ENCODE measurements at regions not wholly inside any gene's neighbourhood (a gene's known extent, or its start where the extent isn't known, plus 50 kb on each side); places are given as distances from the start of the nearest gene placed in this dataset.
"Not testable (repeated sequence)": the region's sequence is repeated elsewhere in the genome, so short reads cannot be mapped to it uniquely, and the experiment has no call there.

DNA sequence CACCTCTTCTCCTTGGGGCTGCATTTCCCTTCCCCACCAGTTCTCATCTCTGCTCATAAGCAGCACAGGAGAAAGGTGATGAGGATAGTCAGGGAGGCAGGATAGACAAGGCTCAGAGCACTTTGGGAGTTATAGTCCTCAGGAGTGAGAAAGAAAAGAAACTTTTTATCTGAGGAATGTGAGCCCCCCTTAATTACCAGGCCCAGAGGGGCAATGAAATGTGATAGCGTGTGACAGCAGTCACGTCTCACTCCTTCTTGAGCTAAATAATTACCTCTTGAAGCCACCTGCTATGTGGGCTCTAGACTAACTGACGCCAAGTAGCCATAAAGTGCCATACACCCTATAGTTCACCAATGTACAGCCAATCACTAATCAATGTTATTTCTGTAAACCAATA, 105.8 kb downstream of the SPP2 start:
- intact Hi-C loops (cut with micrococcal nuclease) (no loop called here), dilution Hi-C loops (cut with MboI; ENCODE audit: extremely low pct_ligation_motif_present, low sequenced_read_pairs) (no loop called here)
- BruUV-seq (replicated peaks), result no TSS peak
- no peak overlapping the region for H3K9ac ChIP-seq (replicated peaks; ENCODE audit: extremely low read depth, insufficient read depth, low read length)
- H3K27me3 ChIP-seq (ENCODE audit: control insufficient read depth in 2 of 2, insufficient read depth in 2 of 2, low read length in 2 of 2), result no peaks in the 10 kb centered on the region
- H3K4me1 ChIP-seq (ENCODE audit: control insufficient read depth, extremely low read depth, insufficient read depth, low read length), result peaks cover 3% of the 10 kb centered on the region
- TF ChIP-seq POLR2A (IDR thresholded peaks at IDR 0.05; ENCODE audit: low read depth, low read length), result no peak
- TF ChIP-seq, protein P1, sequence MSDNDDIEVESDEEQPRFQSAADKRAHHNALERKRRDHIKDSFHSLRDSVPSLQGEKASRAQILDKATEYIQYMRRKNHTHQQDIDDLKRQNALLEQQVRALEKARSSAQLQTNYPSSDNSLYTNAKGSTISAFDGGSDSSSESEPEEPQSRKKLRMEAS (IDR thresholded peaks at IDR 0.05; ENCODE audit: insufficient read depth, insufficient read length), result no peak
- TF ChIP-seq, protein P2, sequence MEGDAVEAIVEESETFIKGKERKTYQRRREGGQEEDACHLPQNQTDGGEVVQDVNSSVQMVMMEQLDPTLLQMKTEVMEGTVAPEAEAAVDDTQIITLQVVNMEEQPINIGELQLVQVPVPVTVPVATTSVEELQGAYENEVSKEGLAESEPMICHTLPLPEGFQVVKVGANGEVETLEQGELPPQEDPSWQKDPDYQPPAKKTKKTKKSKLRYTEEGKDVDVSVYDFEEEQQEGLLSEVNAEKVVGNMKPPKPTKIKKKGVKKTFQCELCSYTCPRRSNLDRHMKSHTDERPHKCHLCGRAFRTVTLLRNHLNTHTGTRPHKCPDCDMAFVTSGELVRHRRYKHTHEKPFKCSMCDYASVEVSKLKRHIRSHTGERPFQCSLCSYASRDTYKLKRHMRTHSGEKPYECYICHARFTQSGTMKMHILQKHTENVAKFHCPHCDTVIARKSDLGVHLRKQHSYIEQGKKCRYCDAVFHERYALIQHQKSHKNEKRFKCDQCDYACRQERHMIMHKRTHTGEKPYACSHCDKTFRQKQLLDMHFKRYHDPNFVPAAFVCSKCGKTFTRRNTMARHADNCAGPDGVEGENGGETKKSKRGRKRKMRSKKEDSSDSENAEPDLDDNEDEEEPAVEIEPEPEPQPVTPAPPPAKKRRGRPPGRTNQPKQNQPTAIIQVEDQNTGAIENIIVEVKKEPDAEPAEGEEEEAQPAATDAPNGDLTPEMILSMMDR (IDR thresholded peaks at IDR 0.05; ENCODE audit: extremely low read depth in 1 of 2, insufficient read depth in 1 of 2, low read depth in 1 of 2, low read length in 2 of 2), result no peak
- no peak overlapping the region for H3K27ac ChIP-seq (ENCODE audit: insufficient read depth, low read depth, low read length)
- H4K20me1 ChIP-seq (replicated peaks; ENCODE audit: control insufficient read depth, extremely low read depth, insufficient read depth, low read length), result no peaks in the 10 kb centered on the region
- ChIA-PET CTCF (no interaction called here), POLR2A (no interaction called here)
- H2AFZ ChIP-seq (ENCODE audit: low read depth, low read length), result no peak overlapping the region
- no peak for DNase-seq (ENCODE audit: low read depth, low spot score)
- H3K9me3 ChIP-seq (replicated peaks; ENCODE audit: control insufficient read depth, insufficient read depth, low read length), result no peaks in the 10 kb centered on the region
- no peaks in the 10 kb centered on the region for H3K79me2 ChIP-seq (ENCODE audit: control insufficient read depth, insufficient read depth, low read length)
- no peak overlapping the region for H3K4me2 ChIP-seq (ENCODE audit: insufficient read depth, low read length)
- no peaks in the 10 kb centered on the region for H3K9me1 ChIP-seq (replicated peaks; ENCODE audit: control insufficient read depth, extremely low read depth, insufficient read depth, low read length)
- H3K4me3 ChIP-seq (replicated peaks in 1 of 3; ENCODE audit: insufficient read depth in 1 of 3, low read depth in 1 of 3, low read length in 3 of 3), result no peak overlapping the region
- no peaks in the 10 kb centered on the region for H3K36me3 ChIP-seq (ENCODE audit: control insufficient read depth in 2 of 2, extremely low read depth in 1 of 2, insufficient read depth in 2 of 2, low read length in 2 of 2)
- FAIRE-seq, result no peak

DNA sequence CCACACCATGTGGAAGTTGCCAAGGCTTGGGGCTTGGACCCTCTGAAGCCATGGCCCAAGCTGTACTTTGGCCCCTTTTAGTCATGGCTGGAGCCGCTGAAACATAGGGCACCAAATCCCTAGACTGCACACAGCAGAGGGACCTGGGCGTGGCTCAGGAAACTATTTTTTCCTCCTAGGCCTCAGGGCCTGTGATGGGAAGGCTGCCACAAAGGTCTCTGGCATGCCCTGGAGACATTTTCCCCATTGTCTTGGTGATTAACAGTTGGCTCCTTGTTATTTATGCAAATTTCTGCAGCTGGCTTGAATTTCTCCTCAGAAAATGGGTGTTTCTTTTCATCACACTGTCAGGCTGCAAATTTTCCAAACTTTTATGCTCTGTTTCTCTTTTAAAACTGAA, 102.3 kb downstream of the SPP2 start:
- H3K9me1 ChIP-seq (replicated peaks; ENCODE audit: control insufficient read depth, extremely low read depth, insufficient read depth, low read length); H3K36me3 ChIP-seq (ENCODE audit: control insufficient read depth in 2 of 2, extremely low read depth in 1 of 2, insufficient read depth in 2 of 2, low read length in 2 of 2); CTCF ChIA-PET; H3K4me1 ChIP-seq (ENCODE audit: control insufficient read depth, extremely low read depth, insufficient read depth, low read length); H3K4me2 ChIP-seq (ENCODE audit: insufficient read depth, low read length); DNase-seq (ENCODE audit: low read depth, low spot score); H3K4me3 ChIP-seq (replicated peaks in 1 of 3; ENCODE audit: insufficient read depth in 1 of 3, low read depth in 1 of 3, low read length in 3 of 3); H3K27ac ChIP-seq (ENCODE audit: insufficient read depth, low read depth, low read length); H2AFZ ChIP-seq (ENCODE audit: low read depth, low read length); BruUV-seq (replicated peaks); intact Hi-C loops (cut with micrococcal nuclease); H3K79me2 ChIP-seq (ENCODE audit: control insufficient read depth, insufficient read depth, low read length); H4K20me1 ChIP-seq (replicated peaks; ENCODE audit: control insufficient read depth, extremely low read depth, insufficient read depth, low read length); H3K9me3 ChIP-seq (replicated peaks; ENCODE audit: control insufficient read depth, insufficient read depth, low read length); POLR2A ChIA-PET; dilution Hi-C loops (cut with MboI; ENCODE audit: extremely low pct_ligation_motif_present, low sequenced_read_pairs); H3K9ac ChIP-seq (replicated peaks; ENCODE audit: extremely low read depth, insufficient read depth, low read length); FAIRE-seq; H3K27me3 ChIP-seq (ENCODE audit: control insufficient read depth in 2 of 2, insufficient read depth in 2 of 2, low read length in 2 of 2): not testable (repeated sequence)
